ENCODE measurements at regions not wholly inside any gene's neighbourhood (a gene's known extent, or its start where the extent isn't known, plus 50 kb on each side); places are given as distances from the start of the nearest gene placed in this dataset.

- H3K9me3 Mint-ChIP-seq (ENCODE audit: unreplicated experiment), result no peaks in the 10 kb centered on the region
Observed at GRCh38 chr3:33936921-33937525, 138.6 kb downstream of the PDCD6IP start.

DNA sequence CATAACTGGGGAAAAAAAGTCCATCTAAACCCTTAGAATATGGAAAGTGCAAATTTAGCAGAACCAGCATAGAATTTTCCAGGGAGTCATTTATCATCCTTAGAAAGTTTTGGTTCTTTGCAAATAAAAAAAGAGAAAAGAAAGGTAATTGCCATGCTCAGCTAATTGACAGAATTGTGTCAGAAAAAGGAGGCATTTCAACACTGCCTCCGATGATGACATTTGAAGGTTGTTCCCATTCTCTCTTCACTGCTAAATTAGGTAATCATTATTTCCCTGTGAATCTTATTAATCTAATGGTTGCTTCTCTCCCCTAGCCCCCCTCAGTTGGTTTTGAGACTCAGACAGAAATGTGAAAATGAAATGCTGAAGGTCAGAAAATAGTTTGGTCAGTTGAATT is 139.2 kb downstream of the PDCD6IP start:
- no TSS peak for BruUV-seq (replicated peaks)
- TF ChIP-seq, protein P1, sequence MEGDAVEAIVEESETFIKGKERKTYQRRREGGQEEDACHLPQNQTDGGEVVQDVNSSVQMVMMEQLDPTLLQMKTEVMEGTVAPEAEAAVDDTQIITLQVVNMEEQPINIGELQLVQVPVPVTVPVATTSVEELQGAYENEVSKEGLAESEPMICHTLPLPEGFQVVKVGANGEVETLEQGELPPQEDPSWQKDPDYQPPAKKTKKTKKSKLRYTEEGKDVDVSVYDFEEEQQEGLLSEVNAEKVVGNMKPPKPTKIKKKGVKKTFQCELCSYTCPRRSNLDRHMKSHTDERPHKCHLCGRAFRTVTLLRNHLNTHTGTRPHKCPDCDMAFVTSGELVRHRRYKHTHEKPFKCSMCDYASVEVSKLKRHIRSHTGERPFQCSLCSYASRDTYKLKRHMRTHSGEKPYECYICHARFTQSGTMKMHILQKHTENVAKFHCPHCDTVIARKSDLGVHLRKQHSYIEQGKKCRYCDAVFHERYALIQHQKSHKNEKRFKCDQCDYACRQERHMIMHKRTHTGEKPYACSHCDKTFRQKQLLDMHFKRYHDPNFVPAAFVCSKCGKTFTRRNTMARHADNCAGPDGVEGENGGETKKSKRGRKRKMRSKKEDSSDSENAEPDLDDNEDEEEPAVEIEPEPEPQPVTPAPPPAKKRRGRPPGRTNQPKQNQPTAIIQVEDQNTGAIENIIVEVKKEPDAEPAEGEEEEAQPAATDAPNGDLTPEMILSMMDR (IDR thresholded peaks at IDR 0.05; ENCODE audit: unreplicated experiment), result no peak
- CTCF ChIA-PET, result no interaction called here

More at GRCh38 chr3:33936921-33937525, 138.6 kb downstream of the PDCD6IP start:
- BruUV-seq (replicated peaks), result no TSS peak
- ChIA-PET POLR2A (interaction anchor here (0.6 kb wide), 1 partner anchor 1437 kb away, joined by 3 read pairs; no protein-coding TSS in a partner anchor), CTCF (no interaction called here)
- H3K4me1 Mint-ChIP-seq (ENCODE audit: insufficient read depth, unreplicated experiment), result peaks cover 5% of the 10 kb centered on the region
- H3K4me3 Mint-ChIP-seq (ENCODE audit: unreplicated experiment), result no peak overlapping the region
- intact Hi-C loops (cut with micrococcal nuclease), result no loop called here
- no peaks in the 10 kb centered on the region for H3K36me3 Mint-ChIP-seq (ENCODE audit: insufficient read depth, unreplicated experiment)
- DNase-seq (ENCODE audit: unreplicated experiment), result no peak
- TF ChIP-seq, protein P1 (IDR thresholded peaks at IDR 0.05; ENCODE audit: unreplicated experiment), result no peak
- H3K27me3 Mint-ChIP-seq (ENCODE audit: insufficient read depth, unreplicated experiment), result peaks cover 25% of the 10 kb centered on the region
- no peak overlapping the region for H3K27ac Mint-ChIP-seq (ENCODE audit: low read depth, unreplicated experiment)

DNA sequence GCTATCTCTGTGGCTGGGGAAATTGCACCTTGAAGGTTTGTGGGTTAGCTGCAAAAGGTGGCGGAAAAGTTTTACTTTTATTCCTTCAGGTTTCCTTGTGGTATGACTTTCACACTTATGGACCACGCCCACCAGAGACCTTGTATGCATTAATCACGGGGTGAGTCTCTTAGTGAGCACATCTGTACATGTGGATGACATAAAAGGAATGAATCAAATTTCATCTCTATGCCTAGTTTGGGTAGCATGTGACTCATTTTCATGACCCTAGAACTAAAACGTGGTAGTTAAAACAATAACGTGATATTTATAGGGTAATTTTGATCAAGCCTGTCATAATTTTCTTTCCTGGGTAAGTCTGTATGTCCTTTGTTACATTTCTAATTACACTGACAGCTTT is 141.7 kb downstream of the PDCD6IP start:
- TF ChIP-seq, protein P1 (IDR thresholded peaks at IDR 0.05; ENCODE audit: unreplicated experiment), result no peak
- Mint-ChIP-seq H3K4me3 (ENCODE audit: unreplicated experiment) (no peak overlapping the region), H3K27me3 (ENCODE audit: insufficient read depth, unreplicated experiment) (peaks cover 31% of the 10 kb centered on the region), H3K4me1 (ENCODE audit: insufficient read depth, unreplicated experiment) (peaks cover 5% of the 10 kb centered on the region), H3K27ac (ENCODE audit: low read depth, unreplicated experiment) (no peak overlapping the region), H3K36me3 (ENCODE audit: insufficient read depth, unreplicated experiment) (no peaks in the 10 kb centered on the region), H3K9me3 (ENCODE audit: unreplicated experiment) (no peaks in the 10 kb centered on the region)
- ChIA-PET POLR2A (no interaction called here), CTCF (interaction anchor here (1.6 kb wide), 1 partner anchor 40 kb away, joined by 5 read pairs; no protein-coding TSS in a partner anchor)
- intact Hi-C loops (cut with micrococcal nuclease), result no loop called here
- BruUV-seq (replicated peaks), result no TSS peak
- DNase-seq (ENCODE audit: unreplicated experiment), result peak; percentile 47

More for the DNA sequence above, 139.2 kb downstream of the PDCD6IP start:
- Mint-ChIP-seq H3K36me3 (ENCODE audit: insufficient read depth, unreplicated experiment) (no peaks in the 10 kb centered on the region), H3K27ac (ENCODE audit: low read depth, unreplicated experiment) (no peak overlapping the region), H3K4me3 (ENCODE audit: unreplicated experiment) (no peak overlapping the region), H3K4me1 (ENCODE audit: insufficient read depth, unreplicated experiment) (peaks cover 5% of the 10 kb centered on the region), H3K9me3 (ENCODE audit: unreplicated experiment) (no peaks in the 10 kb centered on the region), H3K27me3 (ENCODE audit: insufficient read depth, unreplicated experiment) (peaks cover 25% of the 10 kb centered on the region)
- no peak for DNase-seq (ENCODE audit: unreplicated experiment)
- POLR2A ChIA-PET, result interaction anchor here (0.6 kb wide), 1 partner anchor 1437 kb away, joined by 3 read pairs; no protein-coding TSS in a partner anchor
- intact Hi-C loops (cut with micrococcal nuclease), result no loop called here

DNA sequence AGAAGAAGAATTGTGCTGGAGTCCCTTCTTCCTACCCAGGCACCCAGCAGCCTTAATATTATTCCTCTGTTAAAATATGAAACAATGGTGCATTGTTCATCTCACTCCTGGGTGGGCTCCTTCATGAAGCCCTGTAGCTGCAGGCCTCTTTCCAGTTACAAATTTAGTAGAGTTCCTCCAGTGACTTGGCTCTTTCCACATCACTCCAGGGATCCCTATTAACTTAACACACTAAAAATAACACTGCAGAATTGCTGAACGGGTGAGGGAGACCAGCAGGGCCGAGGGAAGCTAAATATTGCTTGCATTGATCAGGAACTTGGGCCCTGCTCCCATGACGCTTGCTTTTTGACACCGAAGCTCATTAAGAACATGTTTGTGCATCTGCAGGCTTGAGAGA is 142.3 kb downstream of the PDCD6IP start:
- intact Hi-C loops (cut with micrococcal nuclease), result no loop called here
- TF ChIP-seq, protein P1 (IDR thresholded peaks at IDR 0.05; ENCODE audit: unreplicated experiment), result no peak
- H3K4me3 Mint-ChIP-seq (ENCODE audit: unreplicated experiment), result no peak overlapping the region
- POLR2A ChIA-PET, result interaction anchor here (0.7 kb wide), 1 partner anchor 58 kb away, joined by 3 read pairs; no protein-coding TSS in a partner anchor
- H3K9me3 Mint-ChIP-seq (ENCODE audit: unreplicated experiment), result no peaks in the 10 kb centered on the region
- no peaks in the 10 kb centered on the region for H3K36me3 Mint-ChIP-seq (ENCODE audit: insufficient read depth, unreplicated experiment)
- CTCF ChIA-PET, result no interaction called here
- no peak for DNase-seq (ENCODE audit: unreplicated experiment)
- no peak overlapping the region for H3K27ac Mint-ChIP-seq (ENCODE audit: low read depth, unreplicated experiment)
- peaks cover 25% of the 10 kb centered on the region for H3K27me3 Mint-ChIP-seq (ENCODE audit: insufficient read depth, unreplicated experiment)
- peaks cover 5% of the 10 kb centered on the region for H3K4me1 Mint-ChIP-seq (ENCODE audit: insufficient read depth, unreplicated experiment)
- no TSS peak for BruUV-seq (replicated peaks)
